Head of caudate nucleus (tissue), 42 donors: ENCODE measurements at regions not wholly inside any gene's neighbourhood (a gene's known extent, or its start where the extent isn't known, plus 50 kb on each side); places are given as distances from the start of the nearest gene placed in this dataset.
A peak's percentile ranks its signal among the peaks of the same experiment; 100 is the strongest.

Experiments
- DNase-seq, 42 donors: peaks; one replicate each; pipeline versions ENCODE4 v3.0.0 to v3.0.0-alpha.2; 2020 to 2021; ENCODE audit warnings: mixed read lengths in 7 of 42
- intact Hi-C: fragments of 100-400 bp; cut with DNase I; formaldehyde crosslinking; loops from one replicate; pipeline ENCODE4 v1.15.0; 2022

DNA sequence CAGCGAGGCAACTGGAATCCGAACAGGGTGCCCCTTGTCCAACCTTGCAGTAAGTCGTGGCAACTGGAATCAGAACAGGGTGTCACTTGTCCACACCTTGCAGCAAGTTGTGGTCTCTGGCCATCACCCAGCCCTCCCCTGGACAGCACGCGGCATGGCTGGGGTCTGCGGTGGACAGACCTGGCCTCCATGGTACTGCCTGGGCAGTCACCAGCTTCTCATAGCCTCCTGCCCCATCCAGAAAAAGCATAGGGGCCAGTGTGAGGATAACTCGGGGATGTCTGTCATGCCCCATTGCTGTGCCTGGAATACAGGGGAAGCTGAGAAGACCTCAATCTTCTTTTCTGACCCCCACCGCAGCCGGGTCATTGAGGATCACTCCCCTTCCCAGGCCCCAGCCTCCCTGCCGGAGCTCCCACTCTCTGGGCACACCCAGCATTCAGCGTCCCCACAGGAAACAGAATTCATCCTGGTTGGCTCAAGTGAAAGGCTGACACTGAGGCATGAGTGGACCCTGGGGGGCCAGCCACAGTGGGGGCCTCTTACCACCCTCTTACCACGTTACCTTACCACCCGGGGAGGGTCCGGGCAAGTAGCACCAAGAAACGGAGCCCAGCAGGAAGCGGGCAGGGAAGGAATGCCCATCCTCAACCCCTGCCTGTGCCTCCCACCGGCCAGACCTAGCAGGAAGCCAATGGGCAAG is 68.0 kb upstream of the RAB6C start:
- intact Hi-C loops: no loop called here
- DNase-seq: peak in 8 of 42 donors; percentile 4 to 32 (median 10)

DNA sequence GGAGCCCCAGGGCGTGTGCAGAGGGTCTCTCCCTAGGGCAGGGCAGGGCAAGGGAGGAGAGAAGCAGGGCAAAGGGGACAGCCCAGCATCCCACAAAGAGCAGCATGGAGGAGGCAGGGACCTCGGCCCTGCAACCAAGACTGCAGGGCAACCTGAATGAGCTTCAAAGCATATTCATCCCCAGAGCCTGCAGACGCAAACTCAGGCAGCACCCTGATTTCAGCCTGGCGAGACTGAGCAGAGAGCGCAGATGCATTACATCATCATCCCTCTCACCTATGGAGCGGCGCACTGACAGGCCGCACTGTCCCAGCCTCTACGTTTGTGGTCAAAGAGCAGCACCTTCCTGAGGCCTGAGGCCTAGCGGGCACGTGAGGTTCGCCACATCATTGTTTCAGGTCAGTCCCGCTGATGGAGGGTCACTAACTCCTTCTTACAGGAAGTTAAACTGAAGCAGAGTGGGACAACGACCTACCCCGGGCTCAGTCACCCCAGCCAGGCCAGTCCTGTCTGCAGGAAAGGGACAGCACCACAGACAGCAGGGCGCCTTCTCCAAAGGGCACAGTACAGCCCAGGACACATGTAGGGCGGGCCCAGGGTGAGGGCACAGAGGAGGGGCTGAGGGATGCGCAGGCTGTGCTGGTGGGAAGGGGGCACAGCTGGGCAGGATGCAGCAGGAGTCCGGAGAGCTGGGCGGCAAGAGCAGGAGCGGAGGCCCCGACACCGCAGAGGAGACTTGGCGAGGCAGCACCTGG is 67.2 kb upstream of the RAB6C start:
- intact Hi-C loops: no loop called here
- DNase-seq: peak in 5 of 42 donors; percentile 4 to 32 (median 28)

DNA sequence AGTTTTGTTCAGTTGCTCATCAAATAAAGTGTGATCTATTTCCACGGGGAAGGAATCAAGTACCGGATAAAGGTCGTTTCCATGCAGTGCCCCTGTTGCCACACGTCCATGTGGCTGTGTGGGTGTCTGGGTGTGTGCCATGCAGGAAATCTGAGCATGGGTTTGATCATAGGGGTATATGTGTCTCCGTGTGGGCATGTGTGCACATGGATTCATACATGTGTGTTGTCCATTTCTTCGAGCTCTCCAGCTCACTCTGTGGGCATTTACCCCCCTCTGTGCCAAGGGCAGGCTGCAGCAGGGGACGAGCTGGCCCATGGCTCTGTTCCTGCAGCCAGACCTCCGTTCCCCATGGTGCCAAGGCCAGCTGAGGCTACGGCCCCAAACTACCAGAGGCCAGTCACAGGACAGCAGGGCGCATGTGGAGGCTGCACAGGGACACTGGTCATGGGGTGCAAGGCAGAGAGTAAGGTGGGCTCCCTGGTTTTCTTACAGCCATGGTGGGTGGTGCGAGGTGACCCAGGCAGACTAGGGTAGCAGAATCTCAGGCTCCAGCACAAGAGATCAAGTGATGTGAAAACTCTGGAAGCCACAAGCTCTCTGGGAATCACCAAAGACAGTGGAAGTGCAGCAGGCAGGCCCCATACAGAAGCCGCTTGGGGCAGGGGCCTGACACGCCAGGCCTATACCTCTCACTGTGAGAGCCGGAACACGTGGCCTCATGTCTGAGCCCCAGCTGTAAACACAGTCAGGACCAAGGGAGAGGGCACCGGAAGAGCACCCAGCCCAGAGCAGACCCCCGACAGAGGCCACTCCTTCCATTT is 66.4 kb upstream of the RAB6C start:
- intact Hi-C loops: no loop called here
- peak in 5 of 42 donors; percentile 2 to 27 (median 21) for DNase-seq

DNA sequence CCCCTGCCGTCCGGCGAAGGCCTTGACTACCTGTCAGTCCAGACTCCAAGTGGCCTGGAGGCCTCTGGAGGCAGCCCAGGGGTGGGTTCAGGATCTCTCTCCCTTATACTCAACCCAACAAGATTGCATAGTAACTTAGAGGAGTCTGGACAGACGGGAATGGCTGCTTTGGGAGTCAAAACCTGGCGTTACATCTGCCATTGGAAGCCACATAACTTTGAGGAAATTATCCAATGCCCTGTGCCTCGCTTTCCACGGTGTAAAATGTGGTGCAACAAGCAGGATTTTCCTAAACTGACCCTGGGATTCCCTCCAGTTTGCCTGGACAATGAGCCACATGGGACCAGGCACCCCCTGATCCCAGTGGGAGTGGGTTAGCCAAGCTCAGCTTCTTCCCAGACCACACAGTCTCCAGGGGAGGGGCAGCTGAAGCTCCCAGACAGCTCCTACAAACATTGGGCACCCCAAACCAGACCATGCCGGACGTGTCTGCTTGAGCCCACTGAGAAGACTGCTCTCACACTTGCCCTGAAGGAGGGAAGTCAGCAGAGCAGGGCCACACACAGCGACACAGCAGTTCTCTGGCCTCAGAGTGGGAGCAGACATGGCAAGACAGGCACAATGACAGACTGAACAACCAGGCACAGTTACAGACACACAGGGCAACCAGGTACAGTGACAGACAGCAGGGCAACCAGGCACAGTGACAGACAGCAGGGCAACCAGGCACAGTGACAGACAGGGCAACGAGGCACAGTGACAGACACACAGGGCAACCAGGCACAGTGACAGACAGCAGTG is 65.6 kb upstream of the RAB6C start:
- DNase-seq: peak in 7 of 42 donors; percentile 2 to 33 (median 10)
- intact Hi-C loops: no loop called here

DNA sequence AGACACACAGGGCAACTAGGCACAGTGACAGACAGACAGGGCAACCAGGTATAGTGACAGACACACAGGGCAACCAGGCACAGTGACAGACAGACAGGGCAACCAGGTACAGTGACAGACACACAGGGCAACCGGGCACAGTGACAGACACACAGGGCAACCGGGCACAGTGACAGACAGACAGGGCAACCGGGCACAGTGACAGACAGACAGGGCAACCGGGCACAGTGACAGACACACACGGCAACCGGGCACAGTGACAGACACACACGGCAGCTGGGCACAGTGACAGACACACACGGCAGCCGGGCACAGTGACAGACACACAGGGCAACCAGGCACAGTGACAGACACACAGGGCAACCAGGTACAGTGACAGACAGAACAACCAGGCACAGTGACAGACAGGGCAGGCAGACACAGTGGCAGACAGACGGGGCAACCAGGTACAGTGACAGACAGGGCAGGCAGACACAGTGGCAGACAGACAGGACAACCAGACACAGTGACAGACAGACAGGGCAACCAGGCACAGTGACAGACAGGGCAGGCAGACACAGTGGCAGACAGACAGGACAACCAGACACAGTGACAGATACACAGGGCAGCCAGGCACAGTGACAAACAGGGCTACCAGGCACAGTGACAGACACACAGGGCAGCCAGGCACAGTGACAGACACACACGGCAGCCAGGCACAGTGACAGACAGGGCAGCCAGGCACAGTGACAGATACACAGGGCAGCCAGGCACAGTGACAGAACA is 64.7 kb upstream of the RAB6C start:
- intact Hi-C loops: no loop called here

DNA sequence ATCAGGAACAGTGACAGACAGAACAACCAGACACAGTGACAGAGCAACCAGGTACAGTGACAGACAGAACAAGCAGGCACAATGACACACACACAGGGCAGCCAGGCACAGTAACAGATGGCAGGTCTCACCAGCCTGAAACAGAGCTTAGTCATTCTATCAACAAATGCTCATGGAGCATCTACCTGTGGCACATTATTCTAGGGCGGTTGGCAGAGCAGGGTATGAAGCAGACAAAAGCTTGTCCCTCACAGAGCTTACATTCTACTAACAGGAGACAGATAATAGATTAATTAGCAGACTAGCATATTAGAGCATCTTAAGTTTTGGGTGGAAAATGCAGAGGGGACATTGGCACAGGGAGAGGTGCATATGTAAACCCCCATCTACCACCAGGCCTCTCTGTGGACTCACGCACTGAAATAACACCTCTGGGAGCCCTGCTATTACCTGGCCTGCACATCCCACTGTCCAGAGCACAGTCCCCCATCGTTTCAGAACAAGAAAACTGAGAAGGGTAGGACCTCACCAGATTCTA is 64.1 kb upstream of the RAB6C start:
- intact Hi-C loops: no loop called here

More for the DNA sequence above, 64.7 kb upstream of the RAB6C start:
- peak in 9 of 42 donors; percentile 4 to 35 (median 14) for DNase-seq

DNA sequence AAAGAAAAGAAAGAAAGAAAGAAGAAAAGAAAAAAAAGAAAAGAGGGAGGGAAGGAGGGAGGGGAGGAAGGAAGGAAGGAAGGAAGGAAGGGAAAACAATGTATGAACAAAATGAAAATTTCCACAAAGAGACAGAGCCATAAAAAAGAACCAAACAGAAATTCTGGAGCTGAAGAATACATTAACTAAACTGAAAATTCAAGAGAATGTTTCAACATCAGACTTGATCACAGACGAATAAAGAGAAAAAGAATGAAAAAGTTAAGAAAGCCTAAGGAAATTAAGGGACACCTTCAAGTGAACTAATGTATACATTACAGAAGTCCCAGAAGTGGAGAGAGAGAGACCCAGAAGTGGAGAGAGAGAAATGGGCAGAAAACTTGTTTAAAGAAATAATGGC is 60.9 kb upstream of the RAB6C start:
- intact Hi-C loops: no loop called here
- no peak for DNase-seq

More for the DNA sequence above, 64.1 kb upstream of the RAB6C start:
- DNase-seq: peak in 7 of 42 donors; percentile 2 to 19 (median 3)

DNA sequence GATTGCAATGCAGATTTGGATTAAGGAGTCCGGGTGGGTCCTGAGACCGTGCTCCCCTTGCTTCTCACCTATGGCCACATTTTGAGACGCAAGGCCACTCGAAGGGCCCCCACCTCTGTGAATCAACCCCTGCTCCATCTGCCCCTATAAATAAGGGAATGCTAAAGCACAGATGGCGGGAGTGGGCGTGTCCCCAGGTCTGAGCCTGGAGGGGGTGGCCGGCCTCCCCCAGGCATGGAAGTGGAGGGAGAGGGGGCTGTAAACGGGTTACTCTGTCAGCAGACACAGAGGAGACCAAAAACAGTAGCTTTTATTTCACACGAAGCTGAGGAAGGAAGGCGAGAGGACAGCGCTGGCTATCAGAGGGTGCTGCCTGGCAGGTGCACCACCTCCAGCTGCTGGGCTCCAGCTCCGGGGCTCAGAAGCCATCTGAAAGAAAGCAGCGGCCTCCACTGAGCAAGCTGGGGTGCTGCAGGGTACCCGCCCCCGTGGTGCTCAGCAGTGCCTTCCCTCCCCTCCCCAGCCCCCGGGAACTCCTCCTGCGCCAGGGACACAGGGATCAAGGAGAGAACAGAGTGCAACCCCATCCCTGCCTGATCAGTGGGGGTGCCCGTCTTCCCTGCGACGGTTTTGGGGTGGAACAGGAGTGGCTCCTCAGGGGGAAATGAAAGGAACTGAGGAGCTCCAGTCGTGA is 56.7 kb upstream of the RAB6C start:
- intact Hi-C loops: loop anchor here (5.0 kb wide), 1 partner anchor 45 kb away; no protein-coding TSS in a partner anchor
- DNase-seq: peak; percentile 33 to 89 (median 68)

DNA sequence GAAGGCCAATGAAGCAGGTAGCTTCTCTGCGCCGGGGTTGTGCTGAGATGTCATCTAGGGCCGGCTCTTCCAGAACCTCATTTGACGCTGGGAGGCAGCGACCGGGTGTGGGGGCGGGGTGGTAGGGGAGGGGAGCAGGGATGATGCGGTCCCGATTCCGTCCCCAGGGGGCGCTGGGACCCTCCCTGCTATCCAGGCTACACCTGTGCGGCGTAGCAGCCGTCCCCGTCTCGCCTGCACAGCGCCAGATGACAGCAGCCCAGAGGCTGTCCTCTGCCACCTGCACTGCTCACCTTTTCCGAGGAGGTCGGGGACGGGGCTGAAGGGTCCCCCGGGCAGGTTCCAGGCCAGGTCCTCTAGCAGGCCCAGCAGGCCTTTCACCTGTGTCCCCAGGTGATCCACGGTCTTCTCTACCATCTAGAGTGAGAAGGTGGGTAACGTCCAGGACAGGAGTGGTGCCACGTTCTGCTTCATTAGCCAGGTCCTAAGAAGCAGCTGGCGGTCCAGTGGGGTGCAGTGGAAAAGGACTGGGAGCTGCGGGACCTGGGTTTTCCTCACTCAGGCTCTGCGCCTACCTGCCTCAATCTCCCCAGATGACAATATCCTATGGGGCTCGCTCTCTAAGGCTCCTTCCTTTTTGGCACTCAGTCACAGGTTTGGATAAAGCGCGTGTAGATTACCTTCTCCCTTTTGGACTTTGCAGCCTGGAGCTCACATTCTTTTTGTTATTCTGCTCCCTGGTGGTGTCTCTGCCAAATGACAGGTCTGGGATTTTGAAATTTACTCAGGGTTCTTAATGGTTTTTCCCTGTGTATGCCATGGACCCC is 56.0 kb upstream of the RAB6C start:
- DNase-seq: peak in 38 of 42 donors; percentile 17 to 84 (median 64)
- intact Hi-C loops: loop anchor here (5.0 kb wide), 1 partner anchor 46 kb away; no protein-coding TSS in a partner anchor

DNA sequence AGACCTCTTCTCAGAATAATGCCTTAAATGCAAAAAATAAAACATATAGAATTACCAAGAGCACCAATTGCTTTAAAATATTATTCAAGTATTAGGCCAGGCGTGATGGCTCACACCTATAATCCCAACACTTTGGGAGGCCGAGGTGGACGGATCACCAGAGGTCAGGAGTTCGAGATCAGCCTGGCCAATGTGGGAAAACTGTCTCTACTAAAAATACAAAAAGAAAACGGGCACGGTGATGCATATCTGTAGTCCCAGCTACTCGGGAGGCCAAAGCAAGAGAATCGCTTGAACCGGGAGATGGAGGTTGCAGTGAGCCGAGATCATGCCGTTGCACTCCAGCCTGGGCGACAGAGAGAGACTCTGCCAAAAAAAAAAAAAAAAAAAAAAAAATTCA is 55.4 kb upstream of the RAB6C start:
- peak in 1 of 42 donors; percentile 5 for DNase-seq
- intact Hi-C loops: loop anchor here (5.0 kb wide), 1 partner anchor 47 kb away; no protein-coding TSS in a partner anchor

DNA sequence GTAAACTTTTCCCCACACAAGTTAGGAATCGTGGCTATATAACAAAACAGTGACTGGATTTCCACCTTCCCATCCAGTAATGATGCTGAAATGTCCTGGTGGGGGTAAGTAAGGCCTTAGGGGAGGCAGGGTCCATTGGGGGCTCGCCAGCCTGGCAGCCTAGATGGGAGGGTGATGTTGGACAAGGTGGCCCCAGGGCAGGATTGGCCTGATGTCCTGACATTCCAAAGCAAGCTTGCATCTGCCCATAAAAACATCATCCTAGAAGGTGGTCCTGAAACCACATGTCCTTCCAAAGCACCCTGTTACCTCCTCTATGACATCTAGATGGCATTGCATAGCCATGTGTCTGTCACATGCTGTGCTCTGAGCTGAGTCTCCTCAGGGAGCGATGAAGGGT is 54.1 kb upstream of the RAB6C start:
- DNase-seq: peak in 2 of 42 donors; percentile 8 to 42
- intact Hi-C loops: no loop called here

DNA sequence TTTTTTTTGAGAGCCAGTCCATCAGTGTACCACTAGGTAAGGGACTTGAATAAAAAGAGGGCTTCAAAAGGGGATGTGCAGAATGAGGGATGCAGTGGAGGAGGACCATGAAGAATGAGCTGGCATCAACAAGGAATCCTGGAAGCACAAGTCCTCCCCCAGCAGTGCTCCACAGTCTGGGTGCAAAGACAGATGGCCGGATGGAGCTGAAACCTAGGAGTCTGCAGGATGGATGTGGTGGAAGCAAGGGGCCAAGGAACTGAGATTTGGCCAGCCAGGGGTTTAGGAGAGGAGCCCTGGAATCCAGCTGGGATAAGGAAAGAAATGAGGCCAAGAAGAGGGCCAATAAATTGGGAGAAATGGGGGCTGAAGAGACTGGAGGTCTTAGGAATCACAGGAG is 51.8 kb upstream of the RAB6C start:
- peak in 1 of 42 donors; percentile 41 for DNase-seq
- intact Hi-C loops: no loop called here

DNA sequence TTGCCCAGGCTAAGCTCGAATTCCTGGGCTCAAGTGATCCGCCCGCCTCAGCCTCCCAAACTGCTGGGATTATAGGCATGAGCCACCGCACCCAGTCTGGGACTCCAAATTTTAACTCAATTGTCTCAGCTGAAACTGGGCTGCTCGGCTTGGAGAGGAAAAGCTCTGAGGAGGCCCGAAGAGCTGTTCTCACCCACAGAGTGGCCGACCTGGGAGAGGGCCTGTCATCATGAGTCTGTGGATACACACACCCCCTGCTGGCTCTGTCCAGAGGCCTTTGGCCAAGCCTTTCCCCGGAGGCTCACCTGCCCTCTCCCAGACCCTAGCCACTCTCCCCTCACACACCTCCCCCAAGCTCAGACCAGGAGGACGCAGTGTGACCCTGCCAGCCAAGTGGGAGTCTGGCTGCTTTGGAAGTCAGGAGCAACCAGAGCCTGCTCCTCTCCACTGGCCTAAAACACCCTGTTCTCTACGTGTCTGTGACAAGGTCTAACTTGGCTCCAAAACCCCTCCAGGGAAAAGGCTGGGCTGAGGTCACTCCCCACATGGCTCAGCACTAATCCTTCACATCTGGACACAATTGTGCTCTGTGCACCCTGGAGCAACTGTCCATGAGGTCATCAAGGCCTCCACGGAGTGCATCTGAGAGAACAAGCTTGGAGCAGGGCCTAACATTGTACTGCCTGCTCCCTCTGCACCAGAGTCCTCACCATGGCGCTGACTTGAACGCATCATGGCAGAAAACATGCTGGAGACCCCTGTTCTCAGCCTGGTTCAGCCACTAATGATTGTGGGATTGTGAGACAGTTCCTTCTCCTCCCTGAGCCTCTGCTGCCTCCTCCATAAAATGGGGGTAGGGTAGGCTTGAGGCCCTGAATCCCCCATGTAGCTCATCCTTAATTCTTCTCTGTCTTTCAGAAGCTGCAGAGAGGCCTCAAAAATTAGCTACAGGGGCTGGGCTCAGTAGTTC is 49.9 kb upstream of the RAB6C start:
- intact Hi-C loops: no loop called here
- DNase-seq: peak; percentile 31 to 91 (median 77)
